Activated naive CD4-positive, alpha-beta T cell treated with anti-CD3 and anti-CD28 coated beads, Interleukin-2, amount 50 U/mL, for 72 hours (primary cell): ENCODE measurements at regions not wholly inside any gene's neighbourhood (a gene's known extent, or its start where the extent isn't known, plus 50 kb on each side); places are given as distances from the start of the nearest gene placed in this dataset.

Experiments used
- ATAC-seq, 2 donors: fragments of 150-1000 bp; cut with Tn5 transposase; 2 replicates each; pipeline ENCODE4 v1.10.0; 2021; ENCODE audit warnings: mild to moderate bottlenecking in 2 of 2, moderate library complexity in 2 of 2
- DNase-seq, 2 donors: peaks; one replicate each; pipeline ENCODE4 v3.0.0; 2021 to 2022; ENCODE audit warnings: low spot score in 2 of 2
- H3K27ac Mint-ChIP-seq, 2 donors: one replicate each; pipeline ENCODE4 v1.8.0; 2022; ENCODE audit warnings: mild to moderate bottlenecking in 2 of 2, mixed read lengths in 2 of 2
- H3K36me3 Mint-ChIP-seq, 2 donors: one replicate each; pipeline ENCODE4 v1.8.0; 2022; ENCODE audit warnings: mixed read lengths in 2 of 2
- H3K9me3 Mint-ChIP-seq, 2 donors: one replicate each; pipeline ENCODE4 v1.8.0; 2022; ENCODE audit warnings: mixed read lengths in 2 of 2

DNA sequence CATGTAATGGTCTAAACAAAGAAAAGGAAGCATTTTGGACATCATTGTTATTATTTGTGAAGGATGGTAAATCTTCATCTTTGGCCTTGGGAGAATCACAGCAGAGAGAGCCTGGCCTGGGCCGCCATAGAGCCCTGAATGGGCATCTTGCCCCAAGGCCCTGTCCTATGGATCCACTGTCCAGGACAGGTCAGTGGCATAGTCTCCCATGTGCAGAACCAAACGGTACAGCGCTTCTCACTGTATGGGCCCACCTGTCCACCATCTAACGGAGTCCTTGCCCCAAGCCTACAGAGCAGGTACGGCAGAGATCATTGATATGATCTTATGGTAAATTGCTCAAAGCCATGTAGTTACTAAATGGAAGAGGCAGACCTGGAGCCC, 185.7 kb downstream of the FOXD2 start:
- Mint-ChIP-seq H3K27ac (no peak overlapping the region), H3K9me3 (no peaks in the 10 kb centered on the region)
- ATAC-seq, result no peak

DNA sequence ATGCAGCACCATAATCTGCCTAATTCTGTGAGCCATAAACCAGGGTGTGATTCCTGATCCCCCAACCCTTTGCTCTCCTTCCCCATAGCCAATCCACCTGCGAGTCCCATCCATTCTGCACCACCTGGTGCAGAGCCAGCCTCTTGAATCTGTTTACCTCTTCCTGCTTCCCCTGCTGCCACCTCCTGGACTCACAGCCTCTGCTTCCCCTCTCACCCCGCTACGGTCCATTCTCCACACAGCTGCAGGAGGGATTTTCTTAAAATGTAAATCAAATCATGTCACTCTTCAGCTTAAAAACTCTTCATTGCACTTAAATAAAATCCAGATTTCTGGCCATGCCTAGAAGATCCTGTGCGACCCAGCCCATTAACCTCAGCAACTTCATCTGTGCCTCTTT, 186.7 kb downstream of the FOXD2 start:
- ATAC-seq (no peak), DNase-seq (peak in 1 of 2 donors; percentile 9)
- H3K9me3 Mint-ChIP-seq, result no peaks in the 10 kb centered on the region

More for the DNA sequence above, 185.7 kb downstream of the FOXD2 start:
- H3K36me3 Mint-ChIP-seq, result no peaks in the 10 kb centered on the region
- DNase-seq, result peak in 1 of 2 donors; percentile 14

GRCh38 chr1:47627016-47627415, 189.2 kb downstream of the FOXD2 start:
- no peaks in the 10 kb centered on the region for H3K9me3 Mint-ChIP-seq
- no peak for ATAC-seq
- H3K36me3 Mint-ChIP-seq, result no peaks in the 10 kb centered on the region
- no peak overlapping the region for H3K27ac Mint-ChIP-seq
- DNase-seq, result no peak

More for the DNA sequence above, 186.7 kb downstream of the FOXD2 start:
- Mint-ChIP-seq H3K27ac (no peak overlapping the region), H3K36me3 (no peaks in the 10 kb centered on the region)

DNA sequence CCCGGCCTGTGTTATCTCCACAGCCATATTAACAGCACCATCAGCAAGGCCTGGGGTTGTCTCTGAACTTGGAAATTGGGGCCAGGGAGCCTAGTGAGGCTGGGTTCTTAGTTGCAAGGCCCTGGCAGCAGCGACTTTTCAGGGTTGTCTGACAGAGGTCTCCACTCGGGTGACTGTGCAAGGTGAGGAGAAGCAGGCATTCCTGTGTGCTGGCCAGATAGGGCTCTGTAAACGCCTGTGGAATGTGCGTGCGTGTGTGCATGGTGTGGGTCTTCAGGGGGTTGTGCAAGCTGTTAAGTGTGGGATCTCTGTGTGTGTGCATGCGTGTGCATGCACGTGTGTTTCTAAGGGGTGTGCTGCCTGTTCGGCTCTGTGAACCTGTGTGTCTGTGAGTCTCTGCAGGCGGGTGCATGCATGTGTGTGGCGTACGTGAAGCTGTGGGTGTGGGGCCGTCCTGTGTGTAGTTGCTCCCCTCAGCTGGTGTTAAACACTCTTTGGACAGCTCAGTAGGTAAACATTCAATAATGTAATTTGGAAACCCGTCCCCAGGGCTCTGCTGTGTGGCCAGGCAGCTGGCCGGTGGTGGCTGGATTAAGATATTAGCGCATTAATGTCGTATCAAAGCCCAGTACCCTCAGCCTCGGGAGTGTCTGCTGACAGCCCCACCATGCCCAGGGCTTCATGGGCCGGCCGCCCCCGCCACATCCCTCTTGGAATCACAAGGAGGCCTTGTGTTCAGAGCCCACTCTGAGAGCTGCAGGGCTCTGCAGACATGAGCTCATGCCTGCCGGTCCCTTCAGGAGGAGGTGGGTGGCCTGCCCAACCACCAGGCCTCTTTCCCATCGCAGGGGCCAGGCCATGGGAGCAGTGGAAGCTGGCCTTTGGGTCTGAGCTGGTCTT, 189.9 kb downstream of the FOXD2 start:
- ATAC-seq (no peak), DNase-seq (peak in 1 of 2 donors; percentile 37)
- H3K27ac Mint-ChIP-seq, result no peak overlapping the region
- H3K36me3 Mint-ChIP-seq, result no peaks in the 10 kb centered on the region
- no peaks in the 10 kb centered on the region for H3K9me3 Mint-ChIP-seq

DNA sequence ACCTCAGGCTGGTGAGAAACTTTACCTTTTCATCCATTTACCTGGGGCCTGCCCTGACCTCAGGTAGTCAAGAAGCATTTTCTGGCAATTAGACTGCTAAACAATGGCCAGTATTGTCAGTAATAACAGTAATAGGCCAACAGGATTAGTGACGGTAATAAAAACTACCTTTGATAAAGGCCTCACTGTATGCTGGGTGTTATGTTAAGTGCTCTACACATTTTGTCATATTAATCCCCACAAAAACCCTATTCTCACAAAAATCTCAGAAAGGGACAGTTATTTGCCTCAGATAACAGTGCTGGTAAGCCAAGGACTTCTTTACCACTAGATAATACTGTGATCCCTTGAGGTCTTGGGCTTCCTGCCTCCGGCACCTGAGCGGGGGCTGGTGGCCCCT, 191.4 kb downstream of the FOXD2 start:
- no peak overlapping the region for H3K27ac Mint-ChIP-seq
- ATAC-seq, result no peak
- DNase-seq, result no peak
- no peaks in the 10 kb centered on the region for H3K36me3 Mint-ChIP-seq
- H3K9me3 Mint-ChIP-seq, result no peaks in the 10 kb centered on the region

- DNase-seq (no peak), ATAC-seq (no peak)
- no peaks in the 10 kb centered on the region for H3K9me3 Mint-ChIP-seq
- H3K36me3 Mint-ChIP-seq, result no peaks in the 10 kb centered on the region
- no peak overlapping the region for H3K27ac Mint-ChIP-seq
Observed at GRCh38 chr1:47630346-47630745, 192.5 kb downstream of the FOXD2 start.

DNA sequence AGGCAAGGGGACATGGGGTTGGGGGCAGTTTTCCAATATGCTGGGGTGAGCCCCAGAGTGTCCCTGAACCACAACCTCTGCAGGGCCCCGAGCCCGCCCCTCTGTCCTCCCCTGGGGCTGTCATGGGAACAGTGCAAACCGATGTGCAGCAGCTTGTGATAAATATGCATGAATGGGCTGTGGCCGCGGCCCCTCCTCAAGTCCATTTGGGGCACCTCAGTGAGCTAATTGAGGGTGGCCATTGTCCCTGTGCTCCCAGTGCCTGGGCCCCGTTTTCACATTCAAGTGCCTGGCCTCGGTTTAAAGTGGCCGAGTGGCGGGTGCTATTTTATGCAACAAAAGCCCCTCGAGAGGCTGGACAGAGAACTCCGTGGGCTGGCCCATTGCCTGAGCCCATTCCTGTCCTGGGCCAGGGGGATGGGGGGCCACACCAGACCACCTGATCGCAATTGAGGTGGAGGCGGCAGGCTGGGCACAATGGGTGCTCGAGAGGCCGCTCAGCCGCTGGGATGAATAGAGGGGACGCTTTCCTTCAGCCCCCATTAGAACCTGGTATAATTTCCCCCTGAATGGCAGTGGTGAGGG, 193.7 kb downstream of the FOXD2 start:
- Mint-ChIP-seq H3K9me3 (no peaks in the 10 kb centered on the region), H3K36me3 (no peaks in the 10 kb centered on the region), H3K27ac (no peak overlapping the region)
- no peak for ATAC-seq
- no peak for DNase-seq

DNA sequence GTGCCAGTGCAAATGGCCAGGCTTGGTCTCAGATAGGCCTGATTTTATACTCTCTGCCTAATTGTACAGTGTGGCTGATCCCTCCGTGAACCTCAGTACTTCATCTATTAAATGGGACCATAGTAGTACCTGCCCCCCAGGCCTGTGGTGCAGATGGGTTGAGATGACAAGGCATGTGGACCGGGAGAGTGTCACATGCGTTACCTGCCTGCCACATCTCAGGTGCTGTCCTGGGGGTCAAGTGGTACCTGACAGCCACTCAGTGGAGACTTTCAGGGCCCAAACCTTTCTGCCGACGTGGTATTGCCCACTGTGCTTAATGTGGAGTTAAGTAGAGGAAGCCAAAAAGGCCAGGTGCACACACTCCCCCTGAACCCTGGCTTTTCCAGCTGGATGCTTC, 197.3 kb downstream of the FOXD2 start:
- Mint-ChIP-seq H3K27ac (no peak overlapping the region), H3K36me3 (no peaks in the 10 kb centered on the region), H3K9me3 (no peaks in the 10 kb centered on the region)
- DNase-seq (no peak), ATAC-seq (no peak)

DNA sequence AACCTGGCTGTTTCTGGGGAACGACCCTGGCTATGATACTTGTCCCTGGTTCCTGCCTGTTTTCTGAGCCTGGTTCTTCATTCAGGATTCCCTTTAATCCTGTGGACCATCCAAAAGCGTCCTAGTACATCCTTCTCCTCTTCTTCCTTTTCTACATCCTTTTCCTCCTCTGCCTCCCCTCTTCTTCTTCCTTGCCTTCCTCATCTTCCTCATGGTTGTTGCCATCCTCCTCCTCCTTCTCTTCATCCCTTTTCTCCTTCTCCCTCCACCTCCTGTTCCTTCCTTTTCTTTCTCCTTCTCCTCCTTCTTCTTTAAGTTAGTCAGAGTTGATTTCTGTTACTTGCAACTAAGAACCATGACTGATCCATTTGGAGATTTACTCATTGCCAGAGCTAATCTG, 197.8 kb downstream of the FOXD2 start:
- no peak overlapping the region for H3K27ac Mint-ChIP-seq
- DNase-seq (no peak), ATAC-seq (no peak)
- H3K9me3 Mint-ChIP-seq, result no peaks in the 10 kb centered on the region
- no peaks in the 10 kb centered on the region for H3K36me3 Mint-ChIP-seq

GRCh38 chr1:47637111-47637685, 199.4 kb downstream of the FOXD2 start:
- ATAC-seq, result no peak
- no peaks in the 10 kb centered on the region for H3K36me3 Mint-ChIP-seq
- no peak overlapping the region for H3K27ac Mint-ChIP-seq
- H3K9me3 Mint-ChIP-seq, result no peaks in the 10 kb centered on the region
- no peak for DNase-seq

DNA sequence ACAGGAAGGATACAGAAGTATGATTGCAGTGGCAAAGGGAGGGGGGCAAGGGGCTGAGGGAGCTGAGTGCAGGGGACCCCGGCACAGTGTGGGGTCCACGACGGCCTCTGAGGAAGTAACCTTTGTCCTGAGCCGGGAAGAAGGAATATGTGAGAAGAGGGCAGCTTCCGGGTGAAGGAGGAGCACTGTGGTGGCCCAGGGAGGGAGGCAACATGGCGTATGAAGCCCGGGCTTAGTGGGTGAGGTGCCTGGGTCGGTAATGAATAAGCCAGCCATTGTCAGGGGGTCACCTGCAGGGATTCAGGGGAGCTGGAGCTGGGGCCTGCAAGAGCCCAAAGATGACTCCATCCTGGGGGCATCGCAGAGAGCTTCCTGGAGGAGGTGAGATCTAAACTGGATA, 200.4 kb downstream of the FOXD2 start:
- DNase-seq (no peak), ATAC-seq (no peak)
- Mint-ChIP-seq H3K9me3 (no peaks in the 10 kb centered on the region), H3K27ac (no peak overlapping the region), H3K36me3 (no peaks in the 10 kb centered on the region)

DNA sequence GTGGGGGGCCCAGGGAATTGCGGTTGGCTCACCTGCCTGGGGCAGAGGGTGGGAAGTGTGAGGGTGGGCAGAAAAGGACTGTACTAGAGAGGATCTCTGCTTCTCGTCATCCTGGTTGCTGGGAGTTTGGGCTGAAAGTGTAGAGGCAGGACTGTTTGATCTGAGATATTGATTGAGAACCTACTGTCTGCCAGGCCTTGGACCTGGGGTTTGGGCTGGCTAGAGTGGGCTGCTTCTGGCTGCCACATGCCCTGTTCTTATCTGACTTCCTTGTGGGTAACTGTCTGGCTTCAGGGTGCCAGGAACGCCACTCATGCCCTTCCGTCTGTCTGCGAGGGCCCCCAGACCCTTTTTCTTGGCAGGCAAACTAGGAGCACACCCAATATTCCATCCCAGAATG, 200.9 kb downstream of the FOXD2 start:
- no peaks in the 10 kb centered on the region for H3K9me3 Mint-ChIP-seq
- no peak for DNase-seq
- H3K27ac Mint-ChIP-seq, result no peak overlapping the region
- ATAC-seq, result no peak
- no peaks in the 10 kb centered on the region for H3K36me3 Mint-ChIP-seq

DNA sequence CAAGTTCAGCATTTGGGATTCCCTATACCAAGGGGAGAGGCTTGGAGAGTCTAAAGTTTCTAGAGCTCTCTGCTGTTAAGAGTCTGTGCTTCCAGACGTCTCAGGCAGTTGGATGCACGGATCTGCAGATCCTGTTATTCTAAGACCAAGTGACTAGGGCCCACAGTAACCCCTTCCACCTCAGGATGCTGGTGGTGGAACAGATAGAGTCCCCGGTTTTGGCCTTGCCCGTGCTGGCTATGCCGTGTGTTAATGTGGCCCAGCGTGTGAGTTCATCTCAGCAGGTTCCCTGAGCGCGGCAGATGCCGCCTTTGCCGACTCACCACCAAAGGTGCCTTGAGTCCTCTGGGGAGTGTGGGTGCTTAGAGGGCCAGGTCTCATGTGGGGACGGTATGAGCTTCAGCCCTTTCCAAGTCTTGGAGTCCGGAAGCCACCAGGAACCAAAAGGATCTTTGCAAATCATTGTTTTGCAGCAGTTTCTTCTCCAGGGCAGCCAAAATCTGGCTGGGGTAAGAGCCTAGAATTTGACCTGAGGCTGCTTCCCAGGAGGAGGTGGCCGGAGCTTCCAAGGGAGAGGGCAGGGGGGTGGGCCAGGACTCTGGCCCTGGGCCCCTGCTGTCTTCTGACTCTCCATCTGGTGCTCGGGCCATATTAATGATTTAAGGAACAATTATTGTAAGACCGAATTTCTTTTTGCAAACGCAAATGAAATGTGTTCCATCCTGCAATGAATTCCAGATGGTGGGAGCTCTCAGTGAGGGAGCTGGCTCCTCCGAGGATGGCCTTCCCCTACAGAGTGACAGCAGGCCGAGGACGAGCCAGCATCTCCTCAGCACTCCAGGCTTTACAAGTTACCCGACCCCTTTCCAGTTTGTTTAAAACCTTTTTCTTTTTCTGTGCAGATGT, 205.7 kb downstream of the FOXD2 start:
- no peak overlapping the region for H3K27ac Mint-ChIP-seq

GRCh38 chr1:47644212-47644573, 206.3 kb downstream of the FOXD2 start:
- no peaks in the 10 kb centered on the region for H3K36me3 Mint-ChIP-seq
- H3K9me3 Mint-ChIP-seq, result no peaks in the 10 kb centered on the region
- no peak overlapping the region for H3K27ac Mint-ChIP-seq
- ATAC-seq (no peak), DNase-seq (no peak)

More for the DNA sequence above, 205.7 kb downstream of the FOXD2 start:
- DNase-seq (no peak), ATAC-seq (no peak)
- H3K36me3 Mint-ChIP-seq, result no peaks in the 10 kb centered on the region
- no peaks in the 10 kb centered on the region for H3K9me3 Mint-ChIP-seq

DNA sequence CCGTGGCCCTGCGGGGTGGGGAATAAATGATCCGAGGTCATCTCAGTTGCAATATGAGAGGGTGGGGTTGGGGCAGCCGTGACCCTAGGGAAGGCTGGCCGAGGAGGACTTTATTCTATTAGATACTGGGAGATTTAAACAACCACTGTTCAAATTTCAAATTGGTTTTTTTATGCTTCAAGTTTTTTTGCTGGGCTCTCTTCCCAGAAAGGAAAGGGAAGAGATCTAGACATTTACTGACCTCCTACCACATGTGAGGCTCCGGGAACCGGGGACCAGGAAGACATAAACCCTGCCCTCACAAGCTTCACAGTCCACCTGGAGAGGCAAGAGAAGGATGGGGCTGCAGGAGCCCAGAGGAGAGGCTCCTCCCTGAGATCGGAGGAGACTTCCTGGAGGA, 207.3 kb downstream of the FOXD2 start:
- no peak for ATAC-seq
- H3K9me3 Mint-ChIP-seq, result no peaks in the 10 kb centered on the region
- no peak for DNase-seq
- peak overlapping the region in 1 of 2 donors; percentile 67 for H3K27ac Mint-ChIP-seq
- H3K36me3 Mint-ChIP-seq, result no peaks in the 10 kb centered on the region

DNA sequence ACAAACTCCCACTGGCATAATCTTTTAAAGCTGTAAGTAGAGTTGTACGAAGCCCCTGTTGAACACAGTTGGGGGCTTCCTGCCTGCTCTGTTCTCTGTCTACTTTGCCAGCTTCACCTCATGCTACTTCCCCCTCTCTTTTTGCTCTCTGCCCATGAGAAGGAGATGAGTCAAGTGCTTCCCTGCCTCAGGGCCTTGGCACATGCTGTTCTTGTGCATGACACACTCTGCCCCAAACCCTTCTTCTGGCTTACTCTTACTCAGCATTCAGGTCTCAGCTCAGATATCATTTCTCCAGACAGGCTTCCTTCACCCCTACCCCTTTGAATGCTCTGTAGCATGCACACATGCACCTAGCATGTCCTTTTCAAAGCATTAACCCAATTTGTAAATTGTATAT, 208.8 kb downstream of the FOXD2 start:
- H3K9me3 Mint-ChIP-seq, result no peaks in the 10 kb centered on the region

GRCh38 chr1:47647327-47647845, 209.5 kb downstream of the FOXD2 start:
- Mint-ChIP-seq H3K9me3 (no peaks in the 10 kb centered on the region), H3K27ac (no peak overlapping the region), H3K36me3 (no peaks in the 10 kb centered on the region)
- ATAC-seq (no peak), DNase-seq (no peak)

More for the DNA sequence above, 208.8 kb downstream of the FOXD2 start:
- no peak for DNase-seq
- ATAC-seq, result no peak
- Mint-ChIP-seq H3K36me3 (no peaks in the 10 kb centered on the region), H3K27ac (no peak overlapping the region)
